PC-9 (cell line): ENCODE measurements at regions not wholly inside any gene's neighbourhood (a gene's known extent, or its start where the extent isn't known, plus 50 kb on each side); places are given as distances from the start of the nearest gene placed in this dataset.
A peak's percentile ranks its signal among the peaks of the same experiment; 100 is the strongest.

Experiments
- BruUV-seq: library from RNA; stranded (reverse); fragments of 400-500 nt; replicated peaks from 2 replicates; lab custom pipeline; 2021; lab: Mats Ljungman, UMichigan
- CTCF ChIA-PET: fragments of 300-600 bp; sonication (Branson Sonifier 250); formaldehyde crosslinking; loops from one replicate; lab custom pipeline; 2022; ENCODE audit warnings: antibody characterized with exemption; lab: Charles Lee
- POLR2A ChIA-PET: fragments of 300-600 bp; sonication (Branson Sonifier 250); formaldehyde crosslinking; loops from one replicate; lab custom pipeline; 2022; ENCODE audit warnings: antibody characterized with exemption; ENCODE audit not compliant: unreplicated experiment; lab: Charles Lee
- DNase-seq, 2 experiments: peaks; one replicate each; pipeline versions ENCODE4 v3.0.0 to v3.0.0-alpha.2; 2015 to 2022; ENCODE audit warnings: mixed read lengths in 1 of 2
- H2AFZ ChIP-seq: fragments of 200-600 bp; sonication (generic); 2 replicates; pipeline ENCODE4 v1.8.1; 2017; ENCODE audit warnings: antibody characterized with exemption
- H3F3A ChIP-seq: fragments of 200-600 bp; sonication (generic); 2 replicates; pipeline ENCODE4 v1.8.1; 2017; ENCODE audit warnings: antibody characterized with exemption, mild to moderate bottlenecking, low read depth; ENCODE audit not compliant: insufficient read depth
- H3K27ac ChIP-seq: fragments of 200-600 bp; sonication (generic); 2 replicates; pipeline ENCODE4 v1.6.1; 2016; ENCODE audit warnings: mixed run types
- H3K27me3 ChIP-seq: fragments of 200-600 bp; sonication (generic); 2 replicates; pipeline ENCODE4 v1.6.1; 2016; ENCODE audit warnings: low read depth, mixed run types; ENCODE audit not compliant: insufficient read depth
- H3K36me3 ChIP-seq: fragments of 200-600 bp; sonication (generic); 2 replicates; pipeline ENCODE4 v1.6.1; 2016; ENCODE audit warnings: low read depth, mixed run types
- H3K4me1 ChIP-seq: fragments of 200-600 bp; sonication (generic); replicated peaks from 2 replicates; pipeline ENCODE4 v1.6.1; 2016; ENCODE audit warnings: mixed run types; ENCODE audit not compliant: insufficient read depth
- H3K4me2 ChIP-seq: fragments of 200-600 bp; sonication (generic); 2 replicates; pipeline ENCODE4 v1.6.1; 2017; ENCODE audit warnings: mixed run types
- H3K4me3 ChIP-seq: fragments of 200-600 bp; sonication (generic); 2 replicates; pipeline ENCODE4 v1.6.1; 2016; ENCODE audit warnings: mixed run types
- H3K79me2 ChIP-seq: fragments of 200-600 bp; sonication (generic); 2 replicates; pipeline ENCODE4 v1.6.1; 2017; ENCODE audit warnings: low read depth, mixed run types
- H3K9me2 ChIP-seq: fragments of 200-600 bp; sonication (generic); 2 replicates; pipeline ENCODE4 v1.8.1; 2017; ENCODE audit warnings: mild to moderate bottlenecking; ENCODE audit not compliant: insufficient read depth
- H3K9me3 ChIP-seq: fragments of 200-600 bp; sonication (generic); 2 replicates; pipeline ENCODE4 v1.8.1; 2016; ENCODE audit warnings: low read depth; ENCODE audit not compliant: insufficient read depth
- H4K20me1 ChIP-seq: fragments of 200-600 bp; sonication (generic); 2 replicates; pipeline ENCODE4 v1.8.1; 2017; ENCODE audit not compliant: insufficient read depth
- CTCF ChIP-seq: fragments of 200-600 bp; sonication (generic); conservative IDR thresholded peaks from 2 replicates; pipeline ENCODE4 v1.6.1; 2017; ENCODE audit warnings: mixed run types, antibody characterized with exemption, mild to moderate bottlenecking, moderate library complexity
- EZH2 ChIP-seq: fragments of 200-600 bp; sonication (generic); IDR thresholded peaks from 2 replicates; pipeline ENCODE4 v1.8.0; 2017; ENCODE audit warnings: antibody characterized with exemption, low read depth
- intact Hi-C: fragments of 100-400 bp; cut with micrococcal nuclease; formaldehyde crosslinking; loops from one replicate; pipeline ENCODE4 v1.10.0; 2022; ENCODE audit not compliant: unreplicated experiment

GRCh38 chr12:76631741-76632140 lies 72.2 kb upstream of the OSBPL8 start:
- BruUV-seq = no TSS peak
- Histone ChIP-seq H3K9me2 (no peaks in the 10 kb centered on the region), H4K20me1 (no peaks in the 10 kb centered on the region), H3K27ac (no peak overlapping the region), H3K4me3 (no peak overlapping the region), H3K27me3 (no peaks in the 10 kb centered on the region), H3K4me1 (peaks cover 19% of the 10 kb centered on the region; the same call in 1 of the 2 replicates), H3K9me3 (no peaks in the 10 kb centered on the region), H2AFZ (no peak overlapping the region), H3K4me2 (no peak overlapping the region), H3K79me2 (no peaks in the 10 kb centered on the region), H3F3A (no peaks in the 10 kb centered on the region), H3K36me3 (no peaks in the 10 kb centered on the region)
- POLR2A ChIA-PET = no interaction called here
- intact Hi-C loops = no loop called here
- CTCF ChIA-PET = no interaction called here
- peak in 1 of 2 experiments; percentile 43 for DNase-seq
- no peak for TF ChIP-seq CTCF

DNA sequence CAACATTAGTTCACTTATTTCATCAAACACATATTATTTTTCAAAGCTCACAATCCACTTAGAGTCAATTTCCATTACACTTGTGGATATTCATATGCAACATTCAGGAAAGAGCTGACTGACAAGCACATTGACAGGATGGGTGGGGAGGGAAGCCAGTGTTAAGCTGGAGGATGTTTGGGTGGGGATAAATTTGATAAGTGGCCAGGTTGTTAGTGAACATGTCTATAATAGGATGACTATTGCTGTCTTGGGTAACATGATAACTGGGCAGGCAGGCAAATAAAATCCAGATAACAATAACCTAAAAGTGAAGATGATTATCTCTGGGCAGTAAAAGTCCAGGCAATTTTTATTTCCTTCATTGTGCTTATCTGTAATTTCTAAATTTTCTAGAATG lies 73.8 kb upstream of the OSBPL8 start:
- TF ChIP-seq CTCF = no peak
- TF ChIP-seq EZH2 = no peak
- H3K79me2 ChIP-seq = no peaks in the 10 kb centered on the region
- H3K4me1 ChIP-seq = peaks cover 31% of the 10 kb centered on the region; the same call in 1 of the 2 replicates
- BruUV-seq = no TSS peak
- DNase-seq = no peak
- no peak overlapping the region for H3K4me3 ChIP-seq
- no peaks in the 10 kb centered on the region for H3K27me3 ChIP-seq
- no peak overlapping the region for H3K4me2 ChIP-seq
- H2AFZ ChIP-seq = no peak overlapping the region
- H3K9me2 ChIP-seq = no peaks in the 10 kb centered on the region
- ChIA-PET CTCF (no interaction called here), POLR2A (no interaction called here)
- intact Hi-C loops = no loop called here
- H3F3A ChIP-seq = no peaks in the 10 kb centered on the region
- no peaks in the 10 kb centered on the region for H3K36me3 ChIP-seq
- no peak overlapping the region for H3K27ac ChIP-seq
- H3K9me3 ChIP-seq = 0 out of 2 replicates have a peak, but pooled peaks cover 3% of the 10 kb centered on the region
- no peaks in the 10 kb centered on the region for H4K20me1 ChIP-seq

DNA sequence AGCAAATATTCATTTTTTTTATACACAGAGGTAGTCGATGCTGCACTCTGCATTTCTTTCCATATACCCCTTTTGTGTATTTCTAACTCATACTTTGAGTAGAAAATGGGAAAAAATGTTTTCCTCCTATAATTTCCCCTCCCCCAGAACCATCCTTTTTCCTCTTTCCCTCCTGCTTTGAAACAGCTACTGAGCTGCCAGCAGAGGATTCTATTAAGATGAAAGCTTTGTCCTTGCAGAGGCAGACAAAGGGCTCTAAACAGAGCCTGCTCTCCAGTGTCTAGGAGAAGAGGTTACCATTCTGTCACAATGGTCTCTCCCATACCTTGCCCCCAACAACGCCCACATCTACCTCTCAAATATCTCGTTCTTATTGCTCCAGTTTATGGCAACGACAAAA lies 74.6 kb upstream of the OSBPL8 start:
- peaks cover 31% of the 10 kb centered on the region; the same call in 1 of the 2 replicates for H3K4me1 ChIP-seq
- no peaks in the 10 kb centered on the region for H3K27me3 ChIP-seq
- no peaks in the 10 kb centered on the region for H3F3A ChIP-seq
- POLR2A ChIA-PET = no interaction called here
- no peak overlapping the region for H3K27ac ChIP-seq
- CTCF ChIA-PET = no interaction called here
- no peak for DNase-seq
- H3K36me3 ChIP-seq = no peaks in the 10 kb centered on the region
- H3K9me3 ChIP-seq = 0 out of 2 replicates have a peak, but pooled peaks cover 3% of the 10 kb centered on the region
- TF ChIP-seq EZH2 (no peak), CTCF (no peak)
- no TSS peak for BruUV-seq
- H3K9me2 ChIP-seq = no peaks in the 10 kb centered on the region
- intact Hi-C loops = no loop called here
- no peaks in the 10 kb centered on the region for H3K79me2 ChIP-seq
- H3K4me3 ChIP-seq = no peak overlapping the region
- H3K4me2 ChIP-seq = no peak overlapping the region
- H2AFZ ChIP-seq = no peak overlapping the region
- H4K20me1 ChIP-seq = no peaks in the 10 kb centered on the region
